PC-9 (cell line): ENCODE measurements at regions not wholly inside any gene's neighbourhood (a gene's known extent, or its start where the extent isn't known, plus 50 kb on each side); places are given as distances from the start of the nearest gene placed in this dataset.
"Not testable (repeated sequence)": the region's sequence is repeated elsewhere in the genome, so short reads cannot be mapped to it uniquely, and the experiment has no call there.

Experiments used
- EZH2 ChIP-seq: fragments of 200-600 bp; sonication (generic); IDR thresholded peaks from 2 replicates; pipeline ENCODE4 v1.8.0; 2017; ENCODE audit warnings: antibody characterized with exemption, low read depth
- TF ChIP-seq, protein P1 (sequence below): fragments of 200-600 bp; sonication (generic); conservative IDR thresholded peaks from 2 replicates; pipeline ENCODE4 v1.6.1; 2017; ENCODE audit warnings: mixed run types, antibody characterized with exemption, mild to moderate bottlenecking, moderate library complexity

DNA sequence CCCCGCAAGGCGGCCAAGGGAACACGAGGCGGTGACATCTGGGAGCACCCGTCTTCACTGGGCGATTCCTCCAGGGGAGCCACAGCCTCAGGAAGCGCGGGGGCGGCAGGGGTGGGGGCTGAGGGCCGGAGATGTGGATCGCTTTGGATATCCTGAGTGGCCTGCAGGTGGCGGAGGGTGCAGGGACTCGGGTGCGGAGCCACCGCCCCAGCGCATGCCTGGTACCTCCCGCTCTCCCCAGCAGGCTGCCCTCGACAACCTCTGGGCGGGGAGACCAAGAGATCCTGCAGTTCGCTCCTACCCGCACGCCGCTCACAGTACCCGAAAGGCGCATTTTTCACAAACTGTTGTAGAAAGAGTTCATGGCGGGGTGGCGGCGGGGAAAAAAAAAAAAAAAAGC, 162.9 kb upstream of the PRKX start:
- TF ChIP-seq, protein P1, sequence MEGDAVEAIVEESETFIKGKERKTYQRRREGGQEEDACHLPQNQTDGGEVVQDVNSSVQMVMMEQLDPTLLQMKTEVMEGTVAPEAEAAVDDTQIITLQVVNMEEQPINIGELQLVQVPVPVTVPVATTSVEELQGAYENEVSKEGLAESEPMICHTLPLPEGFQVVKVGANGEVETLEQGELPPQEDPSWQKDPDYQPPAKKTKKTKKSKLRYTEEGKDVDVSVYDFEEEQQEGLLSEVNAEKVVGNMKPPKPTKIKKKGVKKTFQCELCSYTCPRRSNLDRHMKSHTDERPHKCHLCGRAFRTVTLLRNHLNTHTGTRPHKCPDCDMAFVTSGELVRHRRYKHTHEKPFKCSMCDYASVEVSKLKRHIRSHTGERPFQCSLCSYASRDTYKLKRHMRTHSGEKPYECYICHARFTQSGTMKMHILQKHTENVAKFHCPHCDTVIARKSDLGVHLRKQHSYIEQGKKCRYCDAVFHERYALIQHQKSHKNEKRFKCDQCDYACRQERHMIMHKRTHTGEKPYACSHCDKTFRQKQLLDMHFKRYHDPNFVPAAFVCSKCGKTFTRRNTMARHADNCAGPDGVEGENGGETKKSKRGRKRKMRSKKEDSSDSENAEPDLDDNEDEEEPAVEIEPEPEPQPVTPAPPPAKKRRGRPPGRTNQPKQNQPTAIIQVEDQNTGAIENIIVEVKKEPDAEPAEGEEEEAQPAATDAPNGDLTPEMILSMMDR, result not testable (repeated sequence)
- TF ChIP-seq EZH2, result not testable (repeated sequence)
